ENCODE measurements at regions not wholly inside any gene's neighbourhood (a gene's known extent, or its start where the extent isn't known, plus 50 kb on each side); places are given as distances from the start of the nearest gene placed in this dataset.

- TF ChIP-seq CTCF (IDR thresholded peaks at IDR 0.05; ENCODE audit: low read depth, low read length, poor library complexity, severe bottlenecking) (no peak), EZH2phosphoT487 (IDR thresholded peaks at IDR 0.05; ENCODE audit: borderline replicate concordance, low read length) (no peak)
Measured at GRCh38 chr22:49212466-49212865, 615.2 kb downstream of the BRD1 start.
